SH-SY5Y (cell line): ENCODE measurements at regions not wholly inside any gene's neighbourhood (a gene's known extent, or its start where the extent isn't known, plus 50 kb on each side); places are given as distances from the start of the nearest gene placed in this dataset.

Experiments
- GATA2 ChIP-seq: IDR thresholded peaks from 2 replicates; pipeline ENCODE4 v1.6.1; 2011; ENCODE audit warnings: mild to moderate bottlenecking, low read depth, low read length
- GATA3 ChIP-seq: IDR thresholded peaks from 2 replicates; pipeline ENCODE4 v1.6.1; 2011; ENCODE audit warnings: low read depth, mild to moderate bottlenecking, low read length, moderate library complexity

DNA sequence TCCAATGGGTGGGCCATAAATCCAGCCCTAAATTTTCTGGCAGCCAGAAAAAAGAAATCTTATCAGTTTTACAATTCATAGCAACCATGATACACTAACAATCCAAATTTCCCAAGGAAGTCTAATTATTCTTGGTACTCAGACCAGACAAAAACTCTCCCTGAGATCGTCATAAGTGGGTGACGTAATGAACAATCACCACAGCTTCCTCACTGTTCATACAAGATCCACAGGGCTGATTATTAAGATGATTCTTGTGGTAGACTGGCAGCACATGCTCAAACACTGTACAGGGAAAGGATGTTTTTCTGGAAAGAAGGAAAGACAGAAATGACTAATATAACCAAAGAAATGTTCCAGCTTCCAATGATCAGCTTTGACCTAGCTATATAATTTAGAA is 178.3 kb upstream of the CRIM1 start:
- TF ChIP-seq GATA2 (no peak), GATA3 (no peak)
